ENCODE measurements at regions not wholly inside any gene's neighbourhood (a gene's known extent, or its start where the extent isn't known, plus 50 kb on each side); places are given as distances from the start of the nearest gene placed in this dataset.

DNA sequence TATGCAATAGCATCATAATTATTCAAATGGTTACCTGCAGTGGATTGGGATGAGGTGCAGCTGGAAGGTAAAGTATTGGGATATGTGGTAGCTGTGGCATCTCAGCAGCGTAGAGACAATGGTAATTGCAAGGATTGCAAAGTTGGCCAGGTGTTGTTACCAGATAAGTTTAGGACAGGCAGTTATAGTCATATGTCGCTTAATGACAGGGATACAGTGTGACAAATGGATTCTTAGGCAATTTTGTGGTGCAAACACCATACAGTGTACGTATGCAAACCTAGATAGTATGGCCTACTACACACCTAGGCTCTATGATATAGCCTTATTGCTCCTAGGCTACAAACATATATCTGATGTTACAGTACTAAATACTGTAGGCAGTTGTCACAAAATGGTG is 163.5 kb upstream of the LYZL2 start:
- no peak for DNase-seq

DNA sequence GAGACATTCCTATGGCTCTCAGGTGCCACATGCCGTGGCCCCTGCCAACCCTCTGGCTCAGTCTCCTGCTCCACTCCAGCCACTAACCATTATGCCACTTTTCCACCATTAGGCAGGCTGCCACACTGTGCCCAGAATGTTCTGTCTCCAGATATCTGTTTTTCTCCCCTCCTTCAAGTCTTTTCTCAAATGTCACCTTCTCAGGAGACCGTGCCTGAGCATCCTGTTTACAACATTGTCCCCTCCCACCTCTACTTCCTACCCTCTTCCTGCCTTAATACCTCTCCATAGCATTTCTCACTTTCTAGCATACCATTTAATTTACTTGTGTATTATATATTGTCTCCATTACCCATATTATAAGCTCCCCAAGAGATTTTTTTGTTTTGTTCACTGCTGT is 162.5 kb upstream of the LYZL2 start:
- no peak for DNase-seq

DNA sequence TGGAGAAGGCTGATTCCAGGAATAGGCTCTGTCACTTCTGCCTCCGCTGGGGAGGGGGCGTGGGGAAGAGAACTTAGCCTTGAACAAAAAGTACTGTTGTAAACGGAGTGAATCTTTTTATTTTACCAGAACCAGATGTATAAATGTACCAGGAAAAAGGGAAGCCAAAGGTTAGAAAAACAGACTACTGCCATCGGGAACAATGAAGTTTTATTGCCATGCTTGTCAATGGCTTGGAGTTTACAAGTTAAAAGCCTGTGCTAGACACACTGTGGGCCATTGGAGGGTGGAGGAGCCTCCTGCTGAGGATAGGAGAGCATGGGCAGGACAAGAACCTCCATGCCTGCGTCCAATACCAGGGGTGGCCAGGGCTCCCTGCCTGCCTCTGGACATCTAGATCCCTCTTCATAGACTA is 161.7 kb upstream of the LYZL2 start:
- no peak for DNase-seq

DNA sequence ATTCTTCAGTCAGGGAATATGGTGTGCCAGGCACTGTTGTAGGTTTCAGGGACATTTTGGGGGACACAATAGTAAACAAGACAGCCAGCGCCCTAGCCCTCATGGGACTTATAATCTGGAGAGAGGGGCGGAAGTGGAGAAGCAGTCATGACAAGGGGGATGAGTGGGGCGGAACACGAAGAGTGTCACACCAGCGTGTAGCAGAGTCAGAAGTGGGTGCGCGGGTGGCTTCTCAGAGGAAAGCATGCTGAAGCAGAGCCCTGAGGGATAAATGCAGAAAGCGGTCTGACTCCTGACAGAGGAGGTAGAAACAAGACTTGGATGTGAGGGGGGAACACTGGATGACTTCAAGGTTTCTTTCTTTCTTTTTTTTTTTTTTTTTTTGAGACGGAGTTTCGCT is 160.3 kb upstream of the LYZL2 start:
- DNase-seq: no peak

DNA sequence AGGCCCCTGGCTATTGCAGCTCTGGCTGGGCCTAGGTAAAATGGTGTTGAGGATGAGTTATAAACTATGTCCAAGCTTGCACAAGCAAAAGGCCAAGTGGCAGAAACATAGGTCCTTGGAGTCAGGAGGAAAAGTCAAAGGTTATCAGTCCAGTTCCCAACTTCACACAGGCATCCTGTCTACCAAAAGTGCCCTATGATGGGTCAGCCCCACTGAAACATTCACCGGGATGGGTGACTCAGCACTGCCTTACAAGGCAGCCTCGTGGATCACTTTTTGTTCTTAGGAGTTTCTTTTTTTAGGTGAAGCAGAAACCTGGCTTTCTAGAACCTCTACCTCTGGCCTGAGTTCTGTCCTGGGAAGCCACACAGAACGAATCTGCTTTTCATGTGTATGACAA is 158.8 kb upstream of the LYZL2 start:
- no peak for DNase-seq

DNA sequence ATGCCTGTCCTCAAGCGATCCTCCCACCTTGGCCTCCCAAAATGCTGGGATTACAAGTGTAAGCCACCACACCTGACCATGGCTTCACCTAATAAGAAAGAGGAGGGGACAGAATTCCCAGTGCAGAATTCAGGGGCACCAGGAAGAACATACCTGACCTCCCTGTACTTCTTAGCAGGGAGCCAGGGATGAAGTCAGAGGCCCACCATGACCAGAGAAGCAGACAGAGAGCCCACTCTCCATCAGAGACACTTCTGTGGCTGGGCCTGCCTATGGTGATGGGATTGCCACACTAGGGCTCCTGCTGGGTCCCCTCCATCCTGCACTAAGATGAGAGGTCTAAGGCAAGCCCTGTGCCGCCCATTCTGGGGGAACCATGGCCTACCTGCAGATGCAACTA is 157.4 kb upstream of the LYZL2 start:
- no peak for DNase-seq

DNA sequence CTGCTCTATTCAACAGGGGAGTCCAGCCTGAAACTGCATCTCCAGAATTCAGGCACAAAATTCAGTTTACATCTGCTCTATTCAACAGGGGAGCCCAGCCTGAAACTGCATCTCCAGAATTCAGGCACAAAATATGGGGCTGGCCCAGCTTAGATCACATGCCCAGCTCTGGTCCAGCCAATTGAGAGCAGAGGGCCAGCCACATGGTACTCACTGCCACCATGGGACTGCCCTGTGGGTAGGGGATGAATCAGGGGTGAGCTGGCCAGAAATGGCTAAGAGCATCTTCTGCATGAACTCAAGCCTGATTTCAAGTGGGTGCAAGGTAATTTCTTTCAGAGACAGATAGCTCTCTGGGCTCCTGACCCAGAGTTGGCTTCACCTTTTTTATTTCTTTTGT is 156.6 kb upstream of the LYZL2 start:
- peak; percentile 20 for DNase-seq

DNA sequence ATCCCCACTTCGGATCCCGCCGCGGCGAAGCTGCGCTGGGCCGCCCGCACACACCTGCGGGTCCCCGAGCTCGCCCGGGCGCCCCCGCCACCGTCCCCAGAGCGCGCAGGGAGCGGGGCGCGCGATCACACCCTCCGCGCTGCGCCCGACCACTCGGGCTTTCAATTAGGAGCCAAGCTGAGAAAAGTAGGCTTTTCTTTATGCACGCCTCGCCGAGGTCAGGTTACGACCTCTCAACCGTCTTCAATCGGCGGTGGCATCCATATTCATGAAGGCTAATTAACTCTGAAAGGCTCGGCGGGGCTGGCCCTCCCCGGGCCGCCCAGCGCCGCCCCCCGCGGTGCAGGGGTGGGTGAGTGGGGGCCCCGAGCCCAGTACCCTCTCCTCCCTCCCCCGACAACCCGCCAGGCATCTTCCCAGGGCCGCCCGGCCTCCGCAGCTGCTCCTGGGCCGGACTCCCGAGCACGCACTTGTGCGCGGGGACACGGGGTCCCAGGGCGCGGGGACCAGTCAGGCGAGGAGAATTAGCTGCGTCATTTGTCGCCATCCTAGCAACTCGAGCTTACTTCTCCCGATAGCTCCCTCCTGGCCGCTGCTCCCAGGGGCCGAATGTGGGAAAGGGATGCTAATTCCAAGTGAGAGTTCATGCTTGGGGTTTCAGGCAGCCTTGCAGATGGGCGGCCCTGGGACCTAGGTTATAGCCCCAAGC is 155.5 kb upstream of the LYZL2 start:
- no peak for DNase-seq

DNA sequence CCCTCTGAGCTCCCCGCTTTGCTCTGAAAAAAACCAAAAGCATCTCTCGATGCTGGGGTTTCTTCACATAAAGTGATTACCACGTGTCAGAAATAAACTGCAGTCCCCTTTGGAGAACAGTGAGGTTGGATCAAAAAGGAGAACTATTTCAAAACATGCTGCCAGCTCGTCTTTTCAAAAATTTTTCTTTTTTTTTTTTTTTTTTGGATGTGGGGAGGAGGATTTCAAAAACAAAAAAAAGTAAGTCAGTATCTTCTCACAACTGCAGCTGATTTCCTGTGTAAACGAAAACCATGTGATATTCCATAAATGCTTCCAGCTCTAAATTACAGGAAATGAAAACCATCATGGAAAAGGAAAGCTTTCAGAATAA is 155.0 kb upstream of the LYZL2 start:
- DNase-seq: no peak

DNA sequence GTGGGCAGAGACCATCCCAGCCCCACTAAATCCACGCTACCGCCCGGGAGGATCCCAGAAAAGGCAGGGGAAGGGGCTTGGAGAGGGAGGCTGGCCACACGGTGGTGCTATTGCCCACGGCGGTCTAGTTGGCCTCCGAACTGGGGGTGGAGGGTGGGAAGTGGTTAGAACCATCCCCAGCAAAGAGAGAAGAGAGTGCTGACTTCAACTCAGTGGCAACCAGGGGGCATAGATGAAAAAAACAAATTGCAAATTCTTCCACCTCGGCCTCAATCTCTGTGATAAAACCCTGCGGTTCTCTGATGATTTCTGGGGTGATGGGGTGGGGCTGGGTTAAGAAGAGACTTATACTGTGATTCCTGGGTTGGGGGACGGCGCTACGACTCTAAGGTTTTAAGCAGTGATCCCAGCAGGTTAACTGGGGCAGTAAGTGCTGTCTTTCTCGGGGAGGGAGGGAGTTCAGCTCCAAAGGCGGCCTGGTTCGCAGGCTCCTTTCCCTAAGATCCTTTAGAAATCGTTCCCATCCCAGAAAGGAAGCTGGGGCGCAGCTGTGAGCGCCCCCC is 154.5 kb upstream of the LYZL2 start:
- peak; percentile 57 for DNase-seq

DNA sequence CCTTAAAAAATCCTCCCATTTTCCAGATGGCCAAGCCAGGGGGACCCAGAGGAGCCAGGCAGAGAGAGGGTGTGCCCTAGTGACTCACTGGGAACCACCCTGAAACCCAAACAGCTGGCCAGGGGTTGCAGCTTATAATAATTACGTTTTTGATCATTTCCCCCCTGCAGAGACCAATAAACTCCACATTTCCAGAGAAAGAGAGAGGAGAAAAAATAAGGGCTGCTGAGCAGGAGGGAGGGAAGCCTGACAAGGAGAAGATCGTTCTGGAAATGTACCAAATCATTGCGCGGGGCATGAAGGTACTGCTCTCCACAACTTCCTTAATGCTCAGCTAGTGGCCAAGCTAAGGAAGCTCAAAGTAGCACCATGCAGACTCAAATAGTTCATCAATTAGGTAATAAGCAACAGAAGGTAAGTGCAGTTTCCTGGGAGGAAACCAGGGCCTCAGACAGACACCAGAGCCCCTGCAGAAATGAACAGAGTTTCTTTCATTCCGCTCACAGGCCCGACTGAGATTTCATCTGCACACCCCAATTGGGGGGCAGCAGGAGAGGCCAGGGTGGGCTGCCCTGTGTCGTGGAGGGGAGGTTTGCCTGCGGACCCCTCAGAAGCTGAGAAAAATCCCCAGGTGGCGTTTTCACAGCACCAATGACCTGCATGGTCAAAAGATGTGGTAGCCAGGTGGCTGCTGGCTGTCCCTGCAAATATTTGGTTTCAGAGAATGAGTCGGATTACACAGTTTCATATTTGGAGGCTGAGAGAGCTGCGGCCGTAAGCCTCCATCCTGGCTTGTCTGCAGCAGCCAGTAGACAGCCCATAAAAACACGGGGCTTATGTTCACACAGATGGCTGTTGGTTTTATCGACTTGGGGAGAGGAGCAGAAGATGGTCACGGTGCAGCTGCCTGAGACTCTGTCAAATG is 153.2 kb upstream of the LYZL2 start:
- no peak for DNase-seq

DNA sequence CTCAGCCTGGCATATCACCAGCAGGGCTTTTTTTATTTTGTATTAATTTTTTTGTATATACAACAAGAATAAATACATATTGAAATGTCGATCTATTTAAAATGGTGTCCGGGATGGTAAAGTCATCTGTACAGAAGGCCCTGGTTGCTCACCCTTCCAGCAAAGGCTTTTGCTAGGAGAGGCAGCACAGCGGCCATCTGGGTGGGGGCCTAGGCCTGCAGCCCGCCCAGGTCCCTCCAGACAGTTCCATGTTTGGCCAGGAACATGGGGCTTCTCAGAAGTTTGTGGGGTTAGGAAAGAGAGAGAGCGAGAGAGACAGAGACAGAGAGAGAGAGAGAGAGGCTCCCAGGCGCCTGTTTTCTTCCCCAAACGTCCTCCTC is 152.6 kb upstream of the LYZL2 start:
- no peak for DNase-seq

DNA sequence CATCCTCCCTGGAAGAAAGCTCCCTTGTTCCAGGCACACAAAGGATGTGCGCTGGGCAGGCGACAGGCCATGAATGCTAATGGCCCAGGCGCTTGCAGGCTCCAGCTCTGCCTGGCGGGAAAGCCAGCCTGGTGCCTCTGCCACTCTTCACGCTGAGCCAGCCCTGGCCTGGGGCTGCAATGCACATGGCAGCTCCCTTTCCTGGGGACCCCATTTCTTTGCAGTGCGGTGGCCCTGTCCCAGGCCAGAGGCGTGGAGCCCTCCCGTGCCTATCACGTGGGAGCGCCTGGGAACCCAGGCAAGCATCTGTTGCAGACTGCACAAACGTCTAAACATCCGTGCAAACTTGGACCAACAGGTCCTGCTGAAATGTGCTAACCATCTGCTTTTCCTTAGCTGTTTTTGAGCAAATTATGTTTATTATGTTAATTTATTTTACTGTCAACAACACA is 152.1 kb upstream of the LYZL2 start:
- no peak for DNase-seq

DNA sequence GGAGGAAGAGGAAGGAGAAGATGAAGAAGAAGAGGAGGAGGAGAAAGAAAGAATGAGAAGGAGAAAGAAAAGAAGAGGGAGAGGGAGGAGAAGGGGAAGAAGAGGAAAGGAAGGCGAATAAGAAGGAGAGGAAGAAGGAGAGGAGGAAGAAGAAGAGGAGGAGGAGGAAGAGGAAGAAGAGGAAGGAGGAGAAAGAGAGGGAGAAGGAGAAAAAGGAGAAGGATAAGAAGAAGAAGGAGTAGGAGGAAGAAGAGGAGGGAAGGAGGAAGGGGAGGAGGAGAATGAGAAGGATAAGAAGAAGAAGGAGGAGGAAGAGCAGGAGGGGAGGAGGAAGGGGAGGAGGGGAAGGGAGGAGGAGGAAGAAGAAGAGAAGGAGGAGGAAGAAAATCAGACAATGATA is 149.2 kb upstream of the LYZL2 start:
- DNase-seq: no peak

DNA sequence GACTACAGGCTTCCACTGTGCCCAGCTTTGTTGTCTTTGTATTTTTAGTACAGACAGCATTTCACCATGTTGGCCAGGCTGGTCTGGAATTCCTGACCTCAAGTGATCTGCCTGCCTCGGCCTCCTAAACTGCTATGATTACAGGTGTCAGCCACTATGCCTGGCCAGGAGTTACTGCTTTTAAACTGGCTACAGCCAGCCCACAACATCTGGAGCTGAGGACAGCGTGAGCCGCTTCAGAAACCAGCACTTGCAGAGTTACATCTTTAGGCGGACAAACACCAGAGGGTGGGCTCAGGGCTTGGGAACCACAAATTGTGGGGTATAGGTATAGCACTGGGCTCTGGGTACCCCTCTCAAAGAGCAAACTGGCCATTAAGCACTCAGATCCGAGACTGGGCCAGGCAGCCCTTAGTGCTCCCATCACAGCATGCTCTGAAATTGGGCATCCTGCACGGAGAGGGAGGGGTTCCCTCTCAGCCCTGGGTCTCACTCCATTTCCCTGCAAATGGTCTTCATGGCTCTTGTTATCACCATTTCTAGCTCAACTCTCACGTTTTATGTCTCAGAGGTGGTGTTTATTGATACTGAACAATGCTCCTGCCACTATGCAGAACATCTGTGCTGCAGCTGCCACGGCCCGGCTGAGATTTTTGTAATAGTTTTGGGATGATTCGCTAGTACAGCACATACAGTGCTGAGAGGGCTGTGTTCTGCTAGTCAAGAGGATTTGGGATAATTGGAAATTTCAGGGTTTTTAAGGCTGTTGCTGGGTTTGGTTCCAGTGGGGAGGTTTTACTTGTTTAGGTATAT is 146.4 kb upstream of the LYZL2 start:
- no peak for DNase-seq

DNA sequence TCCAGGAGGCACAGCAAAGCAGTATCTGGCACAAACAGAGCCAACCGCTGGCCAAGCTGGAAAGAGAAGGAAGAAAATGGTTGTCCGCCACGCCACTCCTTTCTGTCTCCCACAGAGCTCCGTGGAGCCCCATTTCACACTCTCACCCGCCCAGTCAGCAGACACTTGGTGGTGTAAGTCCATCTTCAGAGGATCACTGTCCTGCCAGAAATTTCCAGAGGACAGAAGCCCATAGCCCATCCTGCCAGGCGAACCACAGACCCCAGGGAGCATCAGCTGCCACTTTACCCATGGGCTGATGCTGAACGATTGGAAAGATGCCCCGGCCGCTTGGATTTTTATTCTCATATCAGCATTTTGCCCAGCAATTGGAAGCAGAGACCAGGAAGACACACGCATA is 144.7 kb upstream of the LYZL2 start:
- DNase-seq: no peak

DNA sequence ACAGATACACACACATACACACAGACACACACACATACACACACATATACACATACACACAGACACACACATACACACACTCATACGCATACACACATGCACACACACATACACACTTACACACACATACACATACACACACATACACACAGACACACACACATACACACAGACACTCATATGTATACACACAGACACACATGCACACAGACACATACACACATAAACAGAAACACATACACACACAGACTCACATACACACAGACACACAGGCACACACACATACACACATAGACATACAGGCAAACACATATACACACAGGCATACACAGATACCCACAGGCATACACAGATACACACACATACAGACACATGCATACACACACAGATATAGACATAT is 143.9 kb upstream of the LYZL2 start:
- DNase-seq: no peak

DNA sequence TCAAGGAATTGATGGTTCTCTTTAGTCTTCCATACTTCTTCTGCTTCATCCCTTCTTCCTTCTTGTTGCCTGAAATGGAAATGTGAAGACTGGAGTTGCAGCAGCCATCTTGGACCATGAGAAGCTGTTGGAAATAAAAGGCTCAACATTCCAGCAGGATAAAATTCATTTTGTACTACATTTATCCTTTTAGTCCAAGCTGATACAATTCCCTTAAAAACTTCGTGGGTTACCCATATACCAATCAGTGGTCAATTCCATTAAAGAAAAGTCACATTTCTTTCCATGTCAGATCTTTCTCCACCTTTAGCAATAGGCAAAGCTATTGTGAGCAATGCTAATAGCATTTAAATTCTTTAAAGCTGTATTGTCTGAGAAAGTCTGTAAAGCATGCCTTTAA is 141.3 kb upstream of the LYZL2 start:
- no peak for DNase-seq

DNA sequence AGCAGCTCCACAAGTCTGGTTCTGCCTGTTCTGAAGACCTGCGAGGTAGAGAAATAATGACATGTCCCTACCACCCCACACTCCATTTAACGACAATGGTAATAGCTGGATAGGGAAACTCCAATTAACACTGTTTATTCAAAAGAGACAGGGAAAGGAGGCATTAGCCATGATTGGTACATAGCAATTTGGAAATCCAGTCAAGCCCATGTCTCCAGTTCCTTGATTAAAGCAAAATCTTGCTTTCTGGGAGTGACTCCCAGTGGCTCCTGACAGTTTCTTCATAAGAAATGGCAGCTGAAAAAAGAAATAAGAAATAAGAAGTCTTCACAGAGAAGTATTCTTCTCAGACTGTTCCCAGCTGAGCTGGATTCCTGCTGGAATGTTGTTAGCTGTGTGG is 140.7 kb upstream of the LYZL2 start:
- DNase-seq: no peak

DNA sequence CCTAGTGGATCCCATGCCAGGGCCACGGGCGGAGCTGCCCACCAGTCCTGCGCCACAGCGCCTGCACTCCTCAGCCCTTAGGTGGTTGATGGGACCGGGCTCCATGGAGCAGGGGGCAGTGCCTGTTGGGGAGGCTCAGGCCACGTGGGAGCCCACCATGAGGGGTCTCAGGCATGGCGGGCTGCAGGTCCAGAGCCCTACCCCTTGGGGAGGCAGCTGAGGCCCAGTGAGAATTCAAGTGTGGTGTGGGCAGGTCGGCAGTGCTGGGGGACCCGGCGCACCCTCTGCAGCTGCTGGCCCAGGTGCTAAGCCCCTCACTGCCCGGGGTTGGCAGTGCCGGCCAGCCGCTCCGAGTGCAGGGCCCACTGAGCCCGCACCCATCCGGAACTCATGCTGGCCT is 139.8 kb upstream of the LYZL2 start:
- DNase-seq: no peak

DNA sequence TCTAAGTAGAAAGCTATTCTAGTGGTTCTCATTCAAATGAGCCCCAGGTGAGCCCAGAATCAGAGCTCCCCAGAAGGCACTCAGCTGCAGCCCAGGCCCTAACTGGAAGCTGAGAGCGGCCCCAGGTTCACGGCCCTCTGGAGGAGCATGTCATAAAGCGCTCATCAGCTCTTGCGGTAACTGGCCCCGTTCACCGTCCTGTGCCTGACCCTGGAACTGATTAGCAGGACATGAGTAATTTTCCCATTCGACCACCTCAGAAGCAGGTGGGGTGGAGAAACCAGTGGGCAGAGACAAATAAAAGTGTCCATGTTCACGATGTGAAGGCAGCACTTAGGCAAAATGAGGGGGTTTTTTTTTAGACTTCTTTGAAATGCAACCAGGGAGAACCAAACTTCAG is 136.1 kb upstream of the LYZL2 start:
- DNase-seq: no peak

DNA sequence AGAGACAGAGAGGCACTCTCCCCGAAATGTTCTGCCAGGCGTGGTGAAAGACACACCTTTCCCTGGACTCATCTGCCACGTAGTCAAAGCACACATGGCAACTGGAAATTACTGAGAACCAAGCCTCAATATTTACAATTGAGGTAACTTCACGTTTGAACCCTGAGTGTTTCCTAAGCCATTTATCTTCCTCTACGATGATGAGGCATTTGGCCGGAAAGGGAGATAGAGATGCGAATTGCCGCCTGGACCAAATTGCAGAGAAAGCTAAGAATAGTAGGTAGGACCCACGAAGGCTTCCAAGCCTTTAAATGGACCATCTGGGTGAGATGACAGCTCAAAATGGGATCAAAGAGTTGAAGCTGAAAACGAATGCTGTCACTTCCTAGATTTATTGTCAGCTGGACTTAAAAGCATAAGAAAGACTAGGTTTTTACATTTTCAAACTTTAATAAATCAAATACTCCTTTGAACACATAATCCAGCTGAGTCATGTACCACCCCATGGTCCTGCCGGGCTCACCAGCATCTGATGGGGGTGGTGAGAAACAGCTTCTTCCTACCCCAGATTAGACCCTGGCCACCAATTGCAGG is 135.6 kb upstream of the LYZL2 start:
- no peak for DNase-seq

DNA sequence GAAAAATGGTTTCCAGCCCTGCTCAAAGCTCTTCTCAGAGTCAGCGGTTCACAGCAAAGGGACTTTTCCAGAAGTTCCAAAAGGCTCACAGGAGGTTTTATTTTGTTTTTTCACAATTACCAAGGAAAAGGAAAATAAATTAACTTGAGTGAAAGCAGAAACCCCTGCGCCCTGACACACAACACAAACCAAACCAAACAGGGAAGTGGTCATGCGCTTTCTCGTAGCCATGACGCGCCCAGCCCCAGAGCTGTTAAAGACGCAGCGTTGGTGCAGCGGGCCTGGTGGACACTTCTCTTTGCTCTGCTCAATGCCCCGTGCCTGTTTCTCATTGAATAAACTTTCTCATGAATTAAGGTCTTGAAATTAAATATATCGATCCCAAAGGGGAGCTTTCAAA is 134.4 kb upstream of the LYZL2 start:
- DNase-seq: no peak

Measured in T1000 (cell line).